ENCODE measurements at regions not wholly inside any gene's neighbourhood (a gene's known extent, or its start where the extent isn't known, plus 50 kb on each side); places are given as distances from the start of the nearest gene placed in this dataset.

GRCh38 chr2:48896870-48897269 lies 141.3 kb upstream of the LHCGR start:
- no peak overlapping the region for H3K27ac ChIP-seq (ENCODE audit: low read depth in 1 of 2, low read length in 2 of 2)
- no peak overlapping the region for H3K27ac Mint-ChIP-seq

GRCh38 chr2:48890454-48891131 lies 135.1 kb upstream of the LHCGR start:
- no CpG with 5 or more reads among the region's 3 CpGs for WGBS (ENCODE audit: insufficient coverage)
- Histone ChIP-seq H3K9me3 (replicated peaks in 1 of 2; ENCODE audit: control insufficient read depth in 1 of 2, insufficient read depth in 1 of 2, low read length in 2 of 2) (no peaks in the 10 kb centered on the region), H3K27me3 (ENCODE audit: control insufficient read depth in 2 of 2, insufficient read depth in 2 of 2, low read length in 2 of 2) (no peaks in the 10 kb centered on the region), H3K79me2 (ENCODE audit: insufficient read depth, low read length) (no peaks in the 10 kb centered on the region), H3K4me1 (ENCODE audit: control insufficient read depth in 1 of 2, insufficient read depth in 2 of 2, low read length in 2 of 2) (no peaks in the 10 kb centered on the region), H3K4me3 (replicated peaks in 1 of 3; ENCODE audit: low read depth in 2 of 3, low read length in 3 of 3) (no peak overlapping the region), H3K4me2 (replicated peaks; ENCODE audit: extremely low read depth, low read length, poor library complexity, severe bottlenecking) (no peak overlapping the region), H2AFZ (ENCODE audit: insufficient read depth, low read depth, low read length, poor library complexity, severe bottlenecking) (no peak overlapping the region), H3K36me3 (replicated peaks in 1 of 2; ENCODE audit: control insufficient read depth in 1 of 2, insufficient read depth in 2 of 2, low read length in 2 of 2) (no peaks in the 10 kb centered on the region), H3K9ac (ENCODE audit: insufficient read depth, low read length, poor library complexity, severe bottlenecking) (no peak overlapping the region), H4K20me1 (ENCODE audit: insufficient read depth, low read length) (no peaks in the 10 kb centered on the region), H3K27ac (ENCODE audit: low read depth in 1 of 2, low read length in 2 of 2) (no peak overlapping the region)
- intact Hi-C loops (cut with micrococcal nuclease), result no loop called here
- H3K4me3 Mint-ChIP-seq, result no peak overlapping the region
- H3K27ac Mint-ChIP-seq, result no peak overlapping the region
- no peak for DNase-seq
- H3K27me3 Mint-ChIP-seq (ENCODE audit: low read depth in 3 of 3), result peaks cover 0 to 1% (median under 1%) of the 10 kb centered on the region in 3 donors
- TF ChIP-seq CTCF (IDR thresholded peaks at IDR 0.05), result no peak
- no peaks in the 10 kb centered on the region for H3K4me1 Mint-ChIP-seq
- no peaks in the 10 kb centered on the region for H3K36me3 Mint-ChIP-seq
- H3K9me3 Mint-ChIP-seq, result peaks cover 0 to 9% (median under 1%) of the 10 kb centered on the region in 7 donors

More at GRCh38 chr2:48896870-48897269, 141.3 kb upstream of the LHCGR start:
- Histone ChIP-seq H3K4me3 (replicated peaks in 1 of 3; ENCODE audit: low read depth in 2 of 3, low read length in 3 of 3) (no peak overlapping the region), H3K36me3 (replicated peaks in 1 of 2; ENCODE audit: control insufficient read depth in 1 of 2, insufficient read depth in 2 of 2, low read length in 2 of 2) (no peaks in the 10 kb centered on the region), H3K4me2 (replicated peaks; ENCODE audit: extremely low read depth, low read length, poor library complexity, severe bottlenecking) (no peak overlapping the region), H3K9me3 (replicated peaks in 1 of 2; ENCODE audit: control insufficient read depth in 1 of 2, insufficient read depth in 1 of 2, low read length in 2 of 2) (no peaks in the 10 kb centered on the region), H3K4me1 (ENCODE audit: control insufficient read depth in 1 of 2, insufficient read depth in 2 of 2, low read length in 2 of 2) (no peaks in the 10 kb centered on the region), H2AFZ (ENCODE audit: insufficient read depth, low read depth, low read length, poor library complexity, severe bottlenecking) (no peak overlapping the region), H3K9ac (ENCODE audit: insufficient read depth, low read length, poor library complexity, severe bottlenecking) (no peak overlapping the region), H3K27me3 (ENCODE audit: control insufficient read depth in 2 of 2, insufficient read depth in 2 of 2, low read length in 2 of 2) (no peaks in the 10 kb centered on the region), H4K20me1 (ENCODE audit: insufficient read depth, low read length) (no peaks in the 10 kb centered on the region), H3K79me2 (ENCODE audit: insufficient read depth, low read length) (no peaks in the 10 kb centered on the region)
- H3K9me3 Mint-ChIP-seq, result peaks cover 0 to 19% (median 2%) of the 10 kb centered on the region in 7 donors
- no peaks in the 10 kb centered on the region for H3K4me1 Mint-ChIP-seq
- intact Hi-C loops (cut with micrococcal nuclease), result no loop called here
- H3K36me3 Mint-ChIP-seq, result no peaks in the 10 kb centered on the region
- no peak for DNase-seq
- TF ChIP-seq CTCF (IDR thresholded peaks at IDR 0.05), result no peak
- peaks cover 0 to 4% (median 3%) of the 10 kb centered on the region in 3 donors for H3K27me3 Mint-ChIP-seq (ENCODE audit: low read depth in 3 of 3)
- no peak overlapping the region for H3K4me3 Mint-ChIP-seq

Measured in CD14-positive monocyte (primary cell).